ENCODE measurements at regions not wholly inside any gene's neighbourhood (a gene's known extent, or its start where the extent isn't known, plus 50 kb on each side); places are given as distances from the start of the nearest gene placed in this dataset.
A peak's percentile ranks its signal among the peaks of the same experiment; 100 is the strongest.
"Not testable (repeated sequence)": the region's sequence is repeated elsewhere in the genome, so short reads cannot be mapped to it uniquely, and the experiment has no call there.

GRCh38 chr9:71285191-71285656, 163.8 kb upstream of the TRPM3 start:
- peak; percentile 37 for DNase-seq (ENCODE audit: extremely low read depth, low read depth, low spot score)

GRCh38 chr9:71282116-71282515, 160.7 kb upstream of the TRPM3 start:
- DNase-seq (ENCODE audit: extremely low read depth, low read depth, low spot score) = not testable (repeated sequence)

- DNase-seq (ENCODE audit: extremely low read depth, low read depth, low spot score) = no peak
Measured at GRCh38 chr9:71279151-71279739, 157.8 kb upstream of the TRPM3 start.

- no peak for DNase-seq (ENCODE audit: extremely low read depth, low read depth, low spot score)
Measured at GRCh38 chr9:71273613-71274012, 152.2 kb upstream of the TRPM3 start.

GRCh38 chr9:71271602-71272001, 150.2 kb upstream of the TRPM3 start:
- DNase-seq (ENCODE audit: extremely low read depth, low read depth, low spot score) = no peak

- no peak for DNase-seq (ENCODE audit: extremely low read depth, low read depth, low spot score)
Measured at GRCh38 chr9:71270554-71270953, 149.1 kb upstream of the TRPM3 start.

GRCh38 chr9:71269859-71270258, 148.4 kb upstream of the TRPM3 start:
- DNase-seq (ENCODE audit: extremely low read depth, low read depth, low spot score) = no peak

- no peak for DNase-seq (ENCODE audit: extremely low read depth, low read depth, low spot score)
Measured at GRCh38 chr9:71268871-71269635, 147.6 kb upstream of the TRPM3 start.

GRCh38 chr9:71263451-71263850, 142.0 kb upstream of the TRPM3 start:
- no peak for DNase-seq (ENCODE audit: extremely low read depth, low read depth, low spot score)

- DNase-seq (ENCODE audit: extremely low read depth, low read depth, low spot score) = not testable (repeated sequence)
Measured at GRCh38 chr9:71260419-71260818, 139.0 kb upstream of the TRPM3 start.

- no peak for DNase-seq (ENCODE audit: extremely low read depth, low read depth, low spot score)
Measured at GRCh38 chr9:71254592-71255277, 133.3 kb upstream of the TRPM3 start.

GRCh38 chr9:71253011-71253410, 131.6 kb upstream of the TRPM3 start:
- DNase-seq (ENCODE audit: extremely low read depth, low read depth, low spot score) = no peak

GRCh38 chr9:71250581-71250980, 129.2 kb upstream of the TRPM3 start:
- DNase-seq (ENCODE audit: extremely low read depth, low read depth, low spot score) = no peak

GRCh38 chr9:71249729-71250317, 128.4 kb upstream of the TRPM3 start:
- peak; percentile 68 for DNase-seq (ENCODE audit: extremely low read depth, low read depth, low spot score)

- DNase-seq (ENCODE audit: extremely low read depth, low read depth, low spot score) = no peak
Measured at GRCh38 chr9:71245651-71246050, 124.2 kb upstream of the TRPM3 start.

GRCh38 chr9:71243951-71244350, 122.5 kb upstream of the TRPM3 start:
- no peak for DNase-seq (ENCODE audit: extremely low read depth, low read depth, low spot score)

- no peak for DNase-seq (ENCODE audit: extremely low read depth, low read depth, low spot score)
Measured at GRCh38 chr9:71242081-71242480, 120.7 kb upstream of the TRPM3 start.

- no peak for DNase-seq (ENCODE audit: extremely low read depth, low read depth, low spot score)
Measured at GRCh38 chr9:71237051-71237450, 115.6 kb upstream of the TRPM3 start.

GRCh38 chr9:71233646-71234045, 112.2 kb upstream of the TRPM3 start:
- no peak for DNase-seq (ENCODE audit: extremely low read depth, low read depth, low spot score)

- no peak for DNase-seq (ENCODE audit: extremely low read depth, low read depth, low spot score)
Measured at GRCh38 chr9:71223953-71224538, 102.6 kb upstream of the TRPM3 start.

- no peak for DNase-seq (ENCODE audit: extremely low read depth, low read depth, low spot score)
Measured at GRCh38 chr9:71218774-71219173, 97.4 kb upstream of the TRPM3 start.
